HG03442 (cell line): ENCODE measurements at regions not wholly inside any gene's neighbourhood (a gene's known extent, or its start where the extent isn't known, plus 50 kb on each side); places are given as distances from the start of the nearest gene placed in this dataset.
"Not testable (repeated sequence)": the region's sequence is repeated elsewhere in the genome, so short reads cannot be mapped to it uniquely, and the experiment has no call there.

Experiments
- ATAC-seq: cut with Tn5 transposase; IDR thresholded peaks from one replicate; pipeline ENCODE4 v1.9.1; 2021; ENCODE audit warnings: mild to moderate bottlenecking, moderate library complexity; ENCODE audit not compliant: unreplicated experiment

DNA sequence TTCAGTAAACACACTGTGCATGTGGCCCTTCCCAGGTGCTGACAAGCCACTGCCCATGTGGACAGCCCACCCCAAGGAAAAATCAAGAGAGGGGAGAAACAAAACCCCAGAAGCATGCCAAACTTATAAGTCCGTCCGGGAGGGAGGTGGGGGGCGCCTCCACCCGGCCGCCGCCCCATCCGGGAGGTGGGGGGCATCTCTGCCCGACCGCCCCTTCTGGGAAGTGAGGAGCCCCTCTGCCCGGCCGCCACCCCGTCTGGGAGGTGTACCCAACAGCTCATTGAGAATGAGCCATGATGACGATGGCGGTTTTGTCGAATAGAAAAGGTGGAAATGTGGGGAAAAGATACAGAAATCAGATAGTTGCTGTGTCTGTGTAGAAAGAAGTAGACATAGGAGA is 53.8 kb upstream of the C2CD4B start:
- ATAC-seq = no peak

DNA sequence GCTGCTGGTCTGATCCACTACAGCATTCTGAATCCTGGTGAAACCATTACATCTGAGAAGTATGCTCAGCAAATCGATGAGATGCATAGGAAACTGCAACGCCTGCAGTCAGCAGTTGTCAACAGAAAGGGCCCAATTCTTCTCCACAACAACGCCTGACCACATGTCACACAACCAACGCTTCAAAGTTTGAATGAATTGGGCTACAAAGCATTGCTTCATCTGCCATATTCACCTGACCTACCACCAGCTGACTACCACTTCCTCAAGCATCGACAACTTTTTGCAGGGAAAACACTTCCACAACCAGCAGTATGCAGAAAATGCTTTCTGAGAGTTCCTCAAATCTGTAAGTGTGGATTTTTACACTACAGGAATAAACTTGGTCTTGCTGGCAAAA is 54.7 kb upstream of the C2CD4B start:
- no peak for ATAC-seq

DNA sequence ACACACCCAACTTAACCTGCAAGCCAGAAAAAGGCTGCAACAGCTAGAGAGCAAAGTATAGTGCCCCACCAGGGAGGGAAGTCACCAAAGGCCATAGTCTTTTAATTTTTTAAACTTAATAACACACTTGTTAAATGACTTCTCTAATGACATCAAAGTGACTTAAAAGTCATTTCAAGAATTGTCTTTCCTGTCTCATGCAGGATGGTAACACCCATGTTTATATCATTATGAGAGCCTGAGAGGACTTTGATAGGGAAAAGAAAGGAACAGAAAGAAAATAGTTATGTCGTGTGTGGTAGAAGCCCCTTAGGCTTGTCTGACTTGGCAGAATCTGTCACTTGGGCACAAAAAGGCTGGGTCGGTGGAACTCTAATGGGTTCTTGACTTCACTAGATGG is 57.9 kb upstream of the C2CD4B start:
- ATAC-seq = no peak

DNA sequence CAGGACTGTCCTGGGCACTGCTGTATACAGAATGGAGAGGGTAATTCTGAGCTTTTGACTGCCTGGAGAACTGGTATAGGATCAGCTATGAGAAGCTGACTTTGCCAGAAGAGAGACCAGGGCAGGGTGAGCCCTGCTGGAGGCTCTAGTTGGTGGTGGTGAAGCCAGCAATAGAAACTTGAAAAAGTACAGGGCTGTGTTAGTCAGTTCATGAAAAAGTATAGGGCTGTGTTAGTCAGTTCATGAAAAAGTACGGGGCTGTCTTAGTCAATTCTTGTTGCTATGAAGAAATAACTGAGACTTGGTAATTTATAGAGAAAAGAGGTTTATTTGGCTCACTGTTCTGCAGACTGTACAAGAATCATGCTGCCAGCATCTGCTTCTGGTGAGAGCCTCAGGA is 63.5 kb upstream of the C2CD4B start:
- ATAC-seq = no peak

DNA sequence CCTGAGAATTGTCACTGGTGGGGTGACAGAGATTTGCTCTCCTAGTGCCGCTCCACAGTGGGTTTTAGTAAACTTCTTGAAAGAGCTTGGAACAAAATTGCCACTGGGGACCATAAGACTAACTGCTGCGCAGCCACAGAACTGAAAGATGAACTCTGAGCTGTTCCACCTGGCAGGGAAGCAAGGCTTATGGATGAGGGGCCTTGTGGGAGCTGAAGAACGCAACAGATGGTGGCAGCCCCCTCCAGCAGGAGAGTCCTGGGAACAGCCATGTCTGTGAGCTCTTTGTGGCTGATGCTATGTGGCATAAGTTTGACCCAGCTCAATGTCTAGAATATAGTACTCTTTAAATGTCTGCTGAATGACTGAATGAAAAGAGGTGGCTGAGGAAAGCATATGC is 66.8 kb upstream of the C2CD4B start:
- no peak for ATAC-seq

DNA sequence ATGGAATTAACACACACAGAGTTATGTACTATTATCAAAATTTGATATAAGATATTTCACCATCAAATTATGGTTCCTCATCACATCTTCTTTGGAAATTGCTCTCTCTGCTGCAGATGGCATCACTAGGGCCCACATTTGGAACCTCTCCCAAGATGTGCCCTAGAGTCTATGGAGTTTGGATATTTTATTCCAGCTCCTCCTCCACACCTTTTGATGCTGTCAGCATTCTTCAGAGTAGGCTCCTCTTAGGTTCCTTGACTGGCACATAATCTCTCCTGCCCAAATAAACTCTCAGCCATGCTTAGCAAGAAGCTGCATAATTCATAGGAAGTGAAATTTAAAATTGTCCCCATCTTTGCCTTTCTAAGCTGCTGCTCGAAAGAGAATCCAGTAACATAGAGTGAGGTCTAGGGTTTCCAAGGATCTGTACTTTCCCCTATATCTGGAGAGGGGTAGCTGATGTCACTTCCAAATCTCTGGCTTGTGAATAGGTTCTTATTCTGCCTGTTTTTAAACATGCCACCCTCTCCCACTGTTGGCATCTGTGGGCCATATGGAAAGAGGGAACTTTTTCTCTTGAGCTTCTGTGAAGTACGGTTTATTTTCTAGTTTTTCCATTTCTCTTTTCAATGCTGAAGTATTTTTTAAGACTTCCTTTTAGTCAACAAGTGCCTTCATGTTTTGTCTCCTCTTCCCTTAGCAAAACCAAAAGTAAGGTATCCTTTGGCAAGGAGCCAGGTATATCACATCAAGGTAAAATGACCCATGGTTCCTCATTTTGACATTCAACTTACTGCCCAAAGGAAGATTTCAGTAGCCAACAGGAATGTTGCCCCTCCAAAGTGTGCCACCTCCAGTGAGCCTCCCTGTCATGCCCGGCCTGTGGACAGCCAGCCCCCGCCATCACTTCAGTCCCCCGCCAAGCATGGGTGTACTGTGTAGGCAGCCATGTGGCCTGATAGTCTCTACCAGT is 75.3 kb upstream of the C2CD4B start:
- no peak for ATAC-seq

DNA sequence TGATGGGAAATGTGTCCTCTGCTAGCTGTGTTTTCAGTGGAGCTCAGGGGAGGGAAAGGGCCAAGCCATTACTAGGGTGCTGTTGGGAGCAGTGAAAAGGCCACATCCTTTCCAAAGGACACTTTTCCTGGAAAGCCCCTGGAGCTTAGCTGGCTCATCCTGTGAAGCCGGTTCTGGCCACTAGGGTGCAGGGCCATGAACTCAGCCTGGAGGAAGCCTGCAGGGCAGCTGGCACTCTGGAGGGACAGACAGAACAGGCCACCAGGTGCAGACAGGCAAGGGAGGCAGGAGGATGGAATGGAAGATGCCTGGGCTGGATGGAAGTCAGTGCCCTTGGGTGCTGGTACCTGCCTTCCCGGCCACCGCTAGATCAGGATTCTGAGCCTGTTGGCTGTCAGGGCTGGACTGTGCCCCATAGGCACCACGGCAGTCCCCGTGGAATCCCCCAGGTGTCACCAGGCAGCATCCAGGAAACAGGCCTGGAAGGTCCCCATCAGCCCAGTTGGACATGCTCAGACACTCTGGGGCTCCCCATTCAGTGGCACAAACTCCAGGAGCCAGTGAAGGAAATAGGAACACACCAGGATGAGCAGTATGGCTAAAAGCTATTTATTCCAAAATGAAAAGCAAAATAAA is 76.2 kb upstream of the C2CD4B start:
- ATAC-seq = no peak

DNA sequence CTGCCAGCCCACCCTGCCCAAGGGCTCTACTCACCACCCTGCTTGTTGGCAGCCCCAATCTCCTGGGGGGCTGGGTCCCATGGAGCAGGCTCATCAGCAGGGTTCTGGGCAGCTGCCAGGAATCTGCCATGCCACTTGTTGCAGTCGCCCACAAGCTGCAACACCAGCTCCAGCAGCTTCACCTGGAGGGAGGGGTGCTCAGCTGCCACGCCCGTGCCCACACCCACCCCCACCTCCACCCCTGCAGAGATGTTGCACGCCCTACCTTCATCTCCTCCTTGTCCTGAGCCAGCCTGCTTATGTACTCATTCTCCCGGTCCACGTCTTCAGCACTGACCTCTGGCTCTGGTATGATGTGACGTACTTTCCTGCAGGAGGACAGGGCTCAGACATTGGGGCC is 77.9 kb upstream of the C2CD4B start:
- no peak for ATAC-seq

DNA sequence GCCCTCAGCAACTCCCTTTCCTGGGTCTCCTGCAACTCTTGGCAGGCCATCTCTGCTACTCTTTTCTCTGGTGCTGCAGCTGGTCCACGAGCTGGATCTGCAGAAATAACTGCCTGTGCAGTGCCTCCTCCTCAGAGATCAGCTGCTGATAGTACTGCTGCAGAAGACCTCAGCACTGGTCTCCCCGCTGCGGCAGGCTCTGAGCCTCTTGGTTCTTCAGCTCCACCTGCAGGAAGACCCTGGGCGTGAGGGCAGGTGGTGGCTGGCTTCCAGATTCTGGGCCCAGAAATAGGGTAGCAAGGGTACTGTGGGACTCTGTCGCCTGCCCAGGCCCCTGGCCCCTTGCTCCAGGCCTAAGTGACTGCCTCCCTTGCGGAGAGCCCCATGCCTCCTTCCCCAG is 79.7 kb upstream of the C2CD4B start:
- no peak for ATAC-seq

DNA sequence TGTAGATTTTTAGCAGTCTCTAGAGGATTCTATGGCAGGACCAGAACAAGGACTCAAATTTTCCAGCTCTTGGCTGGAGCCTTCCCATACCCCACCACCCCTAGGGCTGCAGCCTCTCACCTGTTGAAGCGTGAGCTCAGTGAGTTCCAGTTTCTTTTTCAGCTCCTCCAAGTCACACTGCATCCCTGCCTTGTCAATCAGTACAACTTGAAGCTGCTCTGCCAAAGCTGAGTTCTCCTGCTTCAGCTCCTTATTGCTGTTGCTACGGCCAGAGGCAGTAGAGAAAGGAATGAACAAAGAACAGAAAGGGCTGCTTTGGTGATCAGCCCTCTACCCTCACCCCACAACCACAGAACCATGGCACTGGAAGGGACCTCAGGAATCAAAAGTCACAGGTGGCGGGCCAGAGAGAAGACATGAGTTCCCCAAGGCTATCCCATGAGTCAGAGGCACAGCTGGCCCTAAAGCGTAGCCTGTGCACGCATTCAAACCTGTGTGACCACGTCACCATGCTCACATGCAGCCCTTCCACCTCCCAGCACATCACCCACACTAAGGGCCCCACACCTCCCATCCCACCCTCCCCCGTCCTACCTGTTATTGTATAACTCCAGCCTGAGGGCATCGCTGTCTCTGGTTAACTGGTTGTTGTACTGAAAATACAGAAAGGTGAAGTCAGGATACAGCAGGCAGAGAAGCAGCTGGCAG is 83.3 kb upstream of the C2CD4B start:
- ATAC-seq = no peak

DNA sequence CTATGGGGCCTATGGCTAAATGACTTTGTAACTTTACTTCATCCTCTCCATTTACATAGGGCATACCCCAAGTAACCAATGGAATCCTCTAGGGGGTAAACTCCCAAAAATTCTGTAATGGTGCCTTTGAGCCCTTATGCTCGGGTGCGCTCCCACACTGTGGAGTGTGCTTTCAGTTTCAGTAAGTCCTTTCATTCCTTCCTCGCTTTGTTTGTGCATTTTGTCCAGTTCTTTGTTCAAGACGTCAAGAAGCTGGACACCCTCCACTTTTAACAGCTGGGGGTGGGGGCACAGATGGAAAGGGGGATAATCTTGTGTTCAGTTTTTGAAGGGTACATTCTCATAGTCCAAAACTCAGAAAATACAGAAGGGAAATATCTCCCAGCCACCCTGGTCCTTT is 84.4 kb upstream of the C2CD4B start:
- ATAC-seq = no peak

DNA sequence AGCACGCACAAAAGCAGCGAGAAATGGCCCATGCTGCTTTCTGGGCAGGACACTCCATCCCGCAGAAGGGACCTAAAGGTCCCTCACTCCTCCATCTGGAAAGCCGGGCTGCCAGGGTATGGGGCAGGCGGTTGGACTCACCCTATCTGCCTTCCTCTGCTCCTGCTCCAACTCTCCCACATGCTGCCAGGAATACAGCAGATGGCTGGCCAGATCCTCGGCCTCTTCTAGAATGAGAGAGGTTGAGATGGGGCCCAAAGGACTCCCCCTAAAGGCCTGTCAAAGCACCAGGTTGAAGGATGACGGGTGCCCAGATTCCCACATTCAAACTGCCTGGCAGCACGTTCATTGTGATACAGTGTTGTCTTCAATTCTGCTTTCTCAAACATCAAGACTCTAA is 85.1 kb upstream of the C2CD4B start:
- no peak for ATAC-seq

DNA sequence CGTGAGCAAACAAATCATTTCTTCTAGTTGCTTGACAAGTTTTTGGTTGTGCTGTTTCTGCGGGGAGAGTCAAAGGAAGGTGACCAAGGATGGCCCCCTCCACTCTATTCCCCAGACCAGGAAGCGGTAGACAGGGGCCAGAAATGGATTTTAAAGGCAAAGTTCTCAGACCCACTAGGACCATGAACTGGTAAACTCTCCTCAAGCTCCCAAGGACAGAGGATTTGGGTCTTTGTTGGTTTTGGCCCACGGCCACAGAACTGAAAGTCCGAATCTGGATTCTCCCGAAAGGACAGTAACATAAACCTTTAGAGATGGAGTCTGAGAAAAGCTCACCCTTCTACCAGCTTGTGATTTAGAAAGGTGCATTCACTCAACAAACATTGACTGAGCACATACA is 85.9 kb upstream of the C2CD4B start:
- no peak for ATAC-seq

DNA sequence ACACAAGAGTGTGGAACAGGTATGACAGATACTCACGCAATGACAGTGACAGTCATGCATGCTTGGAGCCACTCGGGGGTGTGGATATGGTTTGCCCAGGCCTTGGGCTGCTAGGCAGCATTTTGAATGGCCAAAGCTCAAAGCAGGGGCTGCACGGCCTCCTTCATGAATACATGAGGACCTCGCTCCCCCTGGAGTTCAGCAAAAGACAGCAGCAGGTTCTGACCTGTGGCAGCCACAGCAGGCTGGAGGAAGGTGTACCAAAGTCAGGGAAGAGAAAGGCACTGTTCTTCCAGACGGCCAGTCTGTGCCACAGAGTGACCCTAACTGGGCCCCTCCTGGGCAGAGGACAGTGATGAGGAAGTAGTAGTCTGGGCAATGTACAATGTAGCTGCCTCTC is 88.2 kb upstream of the C2CD4B start:
- no peak for ATAC-seq

DNA sequence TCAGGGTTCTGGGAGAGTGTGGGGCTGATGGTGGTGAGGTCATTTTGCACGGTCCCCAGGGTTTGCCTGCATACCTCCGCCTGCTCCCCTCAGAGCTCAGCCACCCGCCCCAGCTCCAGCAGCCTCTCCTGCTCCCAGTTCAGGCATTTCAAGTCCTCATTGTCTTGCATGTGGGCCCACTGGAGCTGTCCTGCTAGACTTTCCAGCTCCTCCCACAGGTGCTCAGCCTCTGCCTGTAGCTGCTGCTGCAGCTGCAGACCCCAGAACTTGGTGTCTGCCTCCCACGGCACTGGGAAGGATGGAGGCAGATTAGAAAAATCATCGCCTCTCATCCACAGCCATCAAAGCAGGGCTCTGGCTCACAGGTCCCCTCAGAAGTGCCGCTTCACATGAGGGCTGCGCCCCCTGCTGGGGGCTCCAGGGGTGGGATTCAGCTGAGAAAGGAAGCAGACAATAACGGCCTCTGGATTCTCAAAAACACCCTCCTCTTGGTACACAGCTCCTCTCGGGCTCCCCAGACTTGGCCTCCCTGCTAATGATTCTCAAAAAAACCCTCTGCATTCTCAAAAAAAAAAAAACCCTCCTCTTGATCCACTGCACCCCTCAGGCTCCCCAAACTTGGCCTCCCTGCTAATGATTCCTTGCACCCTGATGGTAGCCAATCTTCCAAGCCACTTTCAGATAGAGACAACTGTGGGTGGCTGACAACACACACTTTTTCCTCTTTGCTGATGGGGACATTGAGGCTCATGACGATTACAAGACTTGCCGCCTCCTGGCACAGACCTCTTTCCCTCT is 89.3 kb upstream of the C2CD4B start:
- no peak for ATAC-seq

DNA sequence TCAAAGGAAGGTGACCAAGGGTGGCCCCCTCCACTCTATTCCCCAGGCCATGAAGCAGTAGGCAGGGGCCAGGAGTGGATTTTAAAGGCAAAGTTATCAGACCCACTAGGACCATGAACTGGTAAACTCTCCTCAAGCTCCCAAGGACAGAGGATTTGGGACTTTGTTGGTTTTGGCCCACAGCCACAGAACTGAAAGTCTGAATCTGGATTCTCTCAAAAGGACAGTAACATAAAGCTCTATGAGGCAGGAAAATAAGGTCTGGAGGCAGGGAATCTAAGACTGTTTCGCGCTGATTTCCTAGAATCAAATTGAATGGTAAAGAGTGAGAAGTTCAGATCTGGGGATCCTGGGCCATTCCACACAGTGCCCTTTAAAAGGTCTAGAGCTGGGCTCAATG is 91.3 kb upstream of the C2CD4B start:
- ATAC-seq = not testable (repeated sequence)

DNA sequence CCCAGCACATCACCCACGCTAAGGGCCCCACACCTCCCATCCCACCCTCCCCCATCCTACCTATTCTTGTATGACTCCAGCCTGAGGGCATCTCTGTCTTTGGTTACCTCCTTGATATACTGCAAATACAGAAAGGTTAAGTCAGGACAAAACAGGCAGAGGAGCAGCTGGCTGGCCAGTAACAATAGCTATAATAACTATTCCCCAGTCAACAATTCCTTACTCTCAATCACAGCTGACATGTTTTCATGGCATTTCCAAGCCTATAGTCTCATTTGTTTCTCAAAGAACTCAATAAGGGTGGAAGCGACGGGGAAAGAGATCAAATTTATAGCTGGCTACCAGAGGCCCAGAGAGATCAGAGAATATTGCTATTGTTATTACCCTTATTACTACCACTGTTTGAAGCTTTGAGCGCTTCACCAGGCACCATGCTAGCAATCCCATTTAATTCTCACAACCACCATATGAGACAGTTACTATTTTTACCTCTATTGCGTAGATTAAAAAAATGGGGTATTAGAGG is 93.0 kb upstream of the C2CD4B start:
- ATAC-seq = no peak

DNA sequence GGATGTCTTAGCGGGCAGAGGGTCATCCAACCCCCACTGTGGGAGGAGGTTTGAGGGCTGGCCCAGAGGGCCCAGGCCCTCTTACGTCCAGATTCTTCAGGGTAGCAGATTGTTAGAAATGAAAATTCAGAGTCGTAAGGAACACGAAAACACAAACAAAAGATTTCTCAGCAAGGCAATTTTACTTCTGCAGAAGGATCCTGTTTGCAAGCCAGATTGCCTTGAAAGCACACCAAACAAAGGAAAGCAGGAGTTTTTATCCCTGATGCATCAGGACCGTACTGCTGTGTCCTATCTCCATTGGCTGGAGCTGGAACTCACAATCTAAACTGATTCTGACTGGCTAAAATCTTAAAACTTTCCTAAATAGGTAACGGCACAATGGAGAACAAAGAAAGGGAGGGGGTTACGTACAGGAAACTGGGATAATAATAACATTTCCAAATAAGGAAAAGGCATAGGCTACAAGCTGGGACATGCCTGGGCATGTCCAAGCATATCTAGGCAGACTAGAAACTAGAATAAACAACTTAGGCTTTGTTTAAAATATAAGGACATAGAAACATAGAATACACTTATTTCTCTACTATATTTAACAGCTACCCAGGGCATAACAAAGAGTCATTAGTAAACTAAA is 97.3 kb upstream of the C2CD4B start:
- ATAC-seq = no peak

DNA sequence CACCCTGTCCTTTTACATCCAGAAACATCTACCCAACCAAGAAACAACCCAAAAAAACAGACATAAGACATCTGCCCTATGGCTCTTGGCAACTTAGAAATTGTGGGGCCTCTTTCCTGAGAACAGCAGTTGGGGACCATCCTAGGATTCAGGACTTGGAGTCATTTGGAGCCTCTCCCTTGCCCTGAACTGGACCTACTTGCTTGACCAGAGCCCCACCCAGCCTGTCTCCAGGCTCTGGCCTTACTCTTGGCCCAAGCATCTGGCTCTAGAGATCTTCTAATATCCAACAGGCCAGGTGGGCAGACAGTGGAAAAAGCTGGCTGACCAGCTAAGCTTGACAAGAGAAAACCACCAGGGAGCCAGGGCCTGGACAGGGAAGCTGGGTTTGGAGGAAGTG is 99.1 kb upstream of the C2CD4B start:
- no peak for ATAC-seq

DNA sequence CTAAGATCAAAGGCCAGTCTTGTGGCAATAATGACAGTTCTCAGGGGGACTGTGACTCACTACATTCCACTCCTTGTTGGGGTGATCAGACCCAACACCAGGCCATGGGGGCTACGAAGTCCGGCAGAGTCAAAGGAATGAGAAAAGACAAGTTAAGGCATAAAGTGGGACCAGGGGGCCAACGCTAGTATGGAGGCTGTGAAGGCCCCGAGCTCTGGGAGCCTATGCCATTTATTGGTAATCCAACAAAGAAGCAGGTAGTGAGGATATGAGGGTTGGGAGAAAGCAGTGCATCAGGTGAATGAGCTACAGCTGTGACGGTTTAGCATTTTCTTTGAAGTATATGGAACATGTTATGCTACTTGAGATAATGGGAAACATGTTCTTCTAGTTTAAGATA is 104.4 kb upstream of the C2CD4B start:
- ATAC-seq = no peak
